ENCODE measurements at regions not wholly inside any gene's neighbourhood (a gene's known extent, or its start where the extent isn't known, plus 50 kb on each side); places are given as distances from the start of the nearest gene placed in this dataset.

DNA sequence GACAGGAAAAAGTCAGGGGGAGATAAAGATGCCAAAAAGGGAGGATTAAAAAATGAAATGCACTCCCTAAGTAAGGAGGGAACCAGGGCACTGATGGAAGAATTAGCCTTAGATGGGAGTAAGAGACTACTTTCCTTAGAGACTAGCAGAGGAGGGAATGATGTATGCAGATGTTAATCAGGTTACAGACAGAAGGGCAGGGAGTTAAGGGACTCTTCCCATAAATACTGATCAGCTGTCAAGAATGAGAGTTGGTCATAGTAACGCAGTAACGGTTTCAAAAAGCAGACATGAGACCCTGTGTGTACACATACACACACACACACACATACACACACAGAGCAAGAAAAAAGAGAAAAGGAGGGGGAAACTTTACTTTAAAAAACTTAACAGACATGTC lies 93.4 kb downstream of the PHLDA1 start (continued):
- TF ChIP-seq ELF4 (CRISPR knock-in tag; IDR thresholded peaks at IDR 0.05) (no peak), ZNF280A (IDR thresholded peaks at IDR 0.05; ENCODE audit: low read depth, partially characterized antibody) (no peak), NFATC3 (IDR thresholded peaks at IDR 0.05) (no peak), ZNF384 (IDR thresholded peaks at IDR 0.05; ENCODE audit: low read depth, low read length) (no peak), HNRNPUL1 (IDR thresholded peaks at IDR 0.05; ENCODE audit: low read length) (no peak), LARP7 (IDR thresholded peaks at IDR 0.05) (0 out of 2 replicates have a peak, but pooled peaks have one; percentile 20), NFIC (IDR thresholded peaks at IDR 0.05) (peak; percentile 41), SMARCA4 (IDR thresholded peaks at IDR 0.05) (peak; percentile 85), ZNF232 (CRISPR knock-in tag; IDR thresholded peaks at IDR 0.05) (no peak), CCNT2 (IDR thresholded peaks at IDR 0.05; ENCODE audit: borderline replicate concordance, extremely low read depth, insufficient read length, low read depth, low read length) (no peak), TCF7 (IDR thresholded peaks at IDR 0.05; ENCODE audit: borderline replicate concordance) (no peak), ZNF175 (CRISPR knock-in tag; IDR thresholded peaks at IDR 0.05; ENCODE audit: low read depth) (peak; percentile 34; the same call in 1 of the 2 replicates), ZNF184 (CRISPR knock-in tag; IDR thresholded peaks at IDR 0.05) (no peak), NCOR1 (IDR thresholded peaks at IDR 0.05) (peak; percentile 71), ZBTB17 (CRISPR knock-in tag; IDR thresholded peaks at IDR 0.05) (no peak), ZBED1 (IDR thresholded peaks at IDR 0.05) (no peak), POLR2AphosphoS2 (IDR thresholded peaks at IDR 0.05; ENCODE audit: low read length) (no peak), STAT5A (IDR thresholded peaks at IDR 0.05; ENCODE audit: borderline replicate concordance, low read length) (peak; percentile 31; the same call in 1 of the 2 replicates), MLLT1 (IDR thresholded peaks at IDR 0.05) (0 out of 4 replicates have a peak, but pooled peaks of 1 of the 2 experiments have one; percentile 28), ZNF134 (CRISPR knock-in tag; conservative IDR thresholded peaks at IDR 0.05) (no peak), SIRT6 (IDR thresholded peaks at IDR 0.05; ENCODE audit: low read depth, low read length) (no peak), MYNN (IDR thresholded peaks at IDR 0.05) (0 out of 2 replicates have a peak, but pooled peaks have one; percentile 54), MYNN (CRISPR knock-in tag; IDR thresholded peaks at IDR 0.05) (no peak), XRCC4 (IDR thresholded peaks at IDR 0.05; ENCODE audit: extremely low read depth, insufficient read depth, insufficient read length) (no peak), ZNF57 (CRISPR knock-in tag; IDR thresholded peaks at IDR 0.05) (no peak), HMG20B (CRISPR knock-in tag; IDR thresholded peaks at IDR 0.05) (no peak), ILF3 (IDR thresholded peaks at IDR 0.05; ENCODE audit: borderline replicate concordance) (no peak), RNF2 (IDR thresholded peaks at IDR 0.05) (0 out of 2 replicates have a peak, but pooled peaks have one; percentile 37), ZNF77 (CRISPR knock-in tag; IDR thresholded peaks at IDR 0.05) (no peak), ZNF133 (CRISPR knock-in tag; IDR thresholded peaks at IDR 0.05) (no peak)
- TF ChIP-seq, protein P1, sequence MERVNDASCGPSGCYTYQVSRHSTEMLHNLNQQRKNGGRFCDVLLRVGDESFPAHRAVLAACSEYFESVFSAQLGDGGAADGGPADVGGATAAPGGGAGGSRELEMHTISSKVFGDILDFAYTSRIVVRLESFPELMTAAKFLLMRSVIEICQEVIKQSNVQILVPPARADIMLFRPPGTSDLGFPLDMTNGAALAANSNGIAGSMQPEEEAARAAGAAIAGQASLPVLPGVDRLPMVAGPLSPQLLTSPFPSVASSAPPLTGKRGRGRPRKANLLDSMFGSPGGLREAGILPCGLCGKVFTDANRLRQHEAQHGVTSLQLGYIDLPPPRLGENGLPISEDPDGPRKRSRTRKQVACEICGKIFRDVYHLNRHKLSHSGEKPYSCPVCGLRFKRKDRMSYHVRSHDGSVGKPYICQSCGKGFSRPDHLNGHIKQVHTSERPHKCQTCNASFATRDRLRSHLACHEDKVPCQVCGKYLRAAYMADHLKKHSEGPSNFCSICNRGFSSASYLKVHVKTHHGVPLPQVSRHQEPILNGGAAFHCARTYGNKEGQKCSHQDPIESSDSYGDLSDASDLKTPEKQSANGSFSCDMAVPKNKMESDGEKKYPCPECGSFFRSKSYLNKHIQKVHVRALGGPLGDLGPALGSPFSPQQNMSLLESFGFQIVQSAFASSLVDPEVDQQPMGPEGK (CRISPR knock-in tag; IDR thresholded peaks at IDR 0.05; ENCODE audit: borderline replicate concordance): no peak
